Keratinocyte (primary cell): ENCODE measurements at regions not wholly inside any gene's neighbourhood (a gene's known extent, or its start where the extent isn't known, plus 50 kb on each side); places are given as distances from the start of the nearest gene placed in this dataset.

Experiments used
- CTCF ChIP-seq, 3 experiments: IDR thresholded peaks in 1 of 3; conservative IDR thresholded peaks in 1 of 3; optimal IDR thresholded peaks in 1 of 3; 2 replicates in 2 of 3; 3 replicates in 1 of 3; pipeline versions ENCODE3 to v1.5.1; 2011; ENCODE audit warnings: low read length in 3 of 3, mild to moderate bottlenecking in 3 of 3, moderate library complexity in 2 of 3, control low read depth in 1 of 3, inconsistent platforms in 1 of 3; ENCODE audit not compliant: insufficient read depth in 2 of 3; ENCODE audit errors: extremely low read depth in 1 of 3
- EZH2 ChIP-seq: IDR thresholded peaks from one replicate; pipeline ENCODE4 v1.6.1; 2012; ENCODE audit warnings: inconsistent platforms, mild to moderate bottlenecking, low read length, moderate library complexity

DNA sequence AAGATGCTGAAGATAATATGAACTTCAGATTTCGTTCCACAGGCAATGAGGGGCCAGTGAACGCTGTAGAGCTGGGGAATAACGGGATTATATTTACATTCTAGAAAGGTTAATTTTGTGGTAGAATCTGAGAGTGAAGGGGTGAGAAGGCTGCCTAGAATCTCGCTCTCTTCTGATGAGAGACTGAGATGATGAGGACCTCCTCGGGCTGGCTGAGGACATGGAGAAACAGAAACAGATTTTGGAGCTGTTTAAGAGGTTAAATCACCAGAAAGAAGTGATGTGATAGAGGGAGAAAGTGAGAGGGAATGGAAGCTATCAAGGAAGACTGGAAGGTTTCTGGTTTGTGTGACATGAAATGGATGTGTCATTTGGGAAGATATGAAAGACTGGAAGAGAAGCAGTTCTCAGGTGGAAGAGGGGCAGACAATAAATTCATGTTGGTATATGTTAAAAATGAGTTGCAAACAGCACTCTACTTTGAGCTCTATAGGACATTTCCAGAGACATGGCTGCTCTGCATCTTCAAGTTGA is 612.6 kb downstream of the ISL1 start:
- TF ChIP-seq CTCF (optimal IDR thresholded peaks at IDR 0.05 in 1 of 3, IDR thresholded peaks at IDR 0.05 in 1 of 3, conservative IDR thresholded peaks at IDR 0.05 in 1 of 3; ENCODE audit: extremely low read depth in 1 of 3, insufficient read depth in 2 of 3, low read length in 3 of 3) (no peak), EZH2 (no peak)
